Fibroblast of pulmonary artery (primary cell): ENCODE measurements at regions not wholly inside any gene's neighbourhood (a gene's known extent, or its start where the extent isn't known, plus 50 kb on each side); places are given as distances from the start of the nearest gene placed in this dataset.

Experiments
- DNase-seq: peaks from one replicate; pipeline ENCODE4 v3.0.0-alpha.2; 2010; ENCODE audit warnings: low read depth
- H3K4me3 ChIP-seq: replicated peaks from 2 replicates; pipeline ENCODE4 v1.5.1; 2011; ENCODE audit warnings: low read depth, mild to moderate bottlenecking, control low read depth, low read length, moderate library complexity
- CTCF ChIP-seq: IDR thresholded peaks from 2 replicates; pipeline ENCODE4 v1.5.1; 2011; ENCODE audit warnings: mild to moderate bottlenecking, control low read depth, low read length, inconsistent platforms; ENCODE audit errors: missing control alignments

- TF ChIP-seq CTCF = no peak
- no peak overlapping the region for H3K4me3 ChIP-seq
- no peak for DNase-seq
Observed at GRCh38 chr14:104239185-104239775, 100.9 kb downstream of the KIF26A start.

- TF ChIP-seq CTCF = no peak
- no peak overlapping the region for H3K4me3 ChIP-seq
- no peak for DNase-seq
Observed at GRCh38 chr14:104239861-104240301, 101.5 kb downstream of the KIF26A start.

- DNase-seq = no peak
- no peak overlapping the region for H3K4me3 ChIP-seq
- TF ChIP-seq CTCF = no peak
Observed at GRCh38 chr14:104240434-104241157, 102.2 kb downstream of the KIF26A start.

- no peak for TF ChIP-seq CTCF
- no peak for DNase-seq
- H3K4me3 ChIP-seq = no peak overlapping the region
Observed at GRCh38 chr14:104243200-104243599, 104.8 kb downstream of the KIF26A start.

- H3K4me3 ChIP-seq = no peak overlapping the region
- no peak for DNase-seq
- no peak for TF ChIP-seq CTCF
Observed at GRCh38 chr14:104244221-104245011, 106.0 kb downstream of the KIF26A start.

GRCh38 chr14:104245075-104245474 lies 106.7 kb downstream of the KIF26A start:
- DNase-seq = no peak
- no peak for TF ChIP-seq CTCF
- no peak overlapping the region for H3K4me3 ChIP-seq
